ENCODE measurements at regions not wholly inside any gene's neighbourhood (a gene's known extent, or its start where the extent isn't known, plus 50 kb on each side); places are given as distances from the start of the nearest gene placed in this dataset.
"Not testable (repeated sequence)": the region's sequence is repeated elsewhere in the genome, so short reads cannot be mapped to it uniquely, and the experiment has no call there.

GRCh38 chr1:243074224-243074623, 180.9 kb downstream of the CEP170 start:
- not testable (repeated sequence) for DNase-seq

GRCh38 chr1:243067056-243067455, 188.0 kb downstream of the CEP170 start:
- not testable (repeated sequence) for DNase-seq

GRCh38 chr1:243061965-243062364, 193.1 kb downstream of the CEP170 start:
- DNase-seq, result not testable (repeated sequence)

GRCh38 chr1:243055510-243055909, 199.6 kb downstream of the CEP170 start:
- not testable (repeated sequence) for DNase-seq

- not testable (repeated sequence) for DNase-seq
Measured at GRCh38 chr1:243055091-243055490, 200.0 kb downstream of the CEP170 start.

- DNase-seq, result not testable (repeated sequence)
Measured at GRCh38 chr1:243054681-243055080, 200.4 kb downstream of the CEP170 start.

GRCh38 chr1:243053048-243053447, 202.0 kb downstream of the CEP170 start:
- DNase-seq, result not testable (repeated sequence)

- DNase-seq, result not testable (repeated sequence)
Measured at GRCh38 chr1:243050613-243051012, 204.5 kb downstream of the CEP170 start.

GRCh38 chr1:243049716-243050115, 205.4 kb downstream of the CEP170 start:
- not testable (repeated sequence) for DNase-seq

- not testable (repeated sequence) for DNase-seq
Measured at GRCh38 chr1:243021365-243021764, 233.7 kb downstream of the CEP170 start.

- DNase-seq, result not testable (repeated sequence)
Measured at GRCh38 chr1:243019030-243019635, 235.9 kb downstream of the CEP170 start.

- DNase-seq, result not testable (repeated sequence)
Measured at GRCh38 chr1:243010719-243011118, 244.4 kb downstream of the CEP170 start.

GRCh38 chr1:243001003-243001402, 254.1 kb downstream of the CEP170 start:
- DNase-seq, result not testable (repeated sequence)

- DNase-seq, result not testable (repeated sequence)
Measured at GRCh38 chr1:242992776-242993175, 262.3 kb downstream of the CEP170 start.

- DNase-seq, result not testable (repeated sequence)
Measured at GRCh38 chr1:242985096-242985495, 270.0 kb downstream of the CEP170 start.

GRCh38 chr1:242973341-242973740, 281.7 kb downstream of the CEP170 start:
- not testable (repeated sequence) for DNase-seq

- DNase-seq, result no peak
Measured at GRCh38 chr1:242966892-242967291, 288.2 kb downstream of the CEP170 start.

GRCh38 chr1:242959397-242959796, 295.7 kb downstream of the CEP170 start:
- DNase-seq, result not testable (repeated sequence)

- not testable (repeated sequence) for DNase-seq
Measured at GRCh38 chr1:242954945-242955344, 300.1 kb downstream of the CEP170 start.

GRCh38 chr1:242946206-242946605, 308.9 kb downstream of the CEP170 start:
- DNase-seq, result no peak

- peak; percentile 6 to 43 for DNase-seq
Measured at GRCh38 chr1:242936725-242937124, 318.4 kb downstream of the CEP170 start.

- DNase-seq, result not testable (repeated sequence)
Measured at GRCh38 chr1:242924717-242925116, 330.4 kb downstream of the CEP170 start.

GRCh38 chr1:242923603-242924002, 331.5 kb downstream of the CEP170 start:
- DNase-seq, result not testable (repeated sequence)

- not testable (repeated sequence) for DNase-seq
Measured at GRCh38 chr1:242914729-242915128, 340.4 kb downstream of the CEP170 start.

GRCh38 chr1:242912855-242913254, 342.2 kb downstream of the CEP170 start:
- not testable (repeated sequence) for DNase-seq
